Neural crest cell (in vitro differentiated cells): ENCODE measurements at regions not wholly inside any gene's neighbourhood (a gene's known extent, or its start where the extent isn't known, plus 50 kb on each side); places are given as distances from the start of the nearest gene placed in this dataset.

ENCODE experiments used
- DNase-seq: peaks from one replicate; pipeline ENCODE4 v3.0.0; 2021; ENCODE audit warnings: low read depth, mixed read lengths, low spot score
- H3K27ac Mint-ChIP-seq: one replicate; pipeline ENCODE4 v1.8.0; 2021; ENCODE audit warnings: mild to moderate bottlenecking, mixed read lengths; ENCODE audit not compliant: unreplicated experiment
- H3K27me3 Mint-ChIP-seq: 2 replicates; pipeline ENCODE4 v1.8.0; 2021; ENCODE audit warnings: low read depth, mild to moderate bottlenecking, mixed read lengths
- H3K36me3 Mint-ChIP-seq: 2 replicates; pipeline ENCODE4 v1.8.0; 2021; ENCODE audit warnings: low read depth, mild to moderate bottlenecking, mixed read lengths
- H3K4me1 Mint-ChIP-seq: 2 replicates; pipeline ENCODE4 v1.8.0; 2021; ENCODE audit warnings: mixed read lengths
- H3K4me3 Mint-ChIP-seq: one replicate; pipeline ENCODE4 v1.8.0; 2021; ENCODE audit warnings: mild to moderate bottlenecking, mixed read lengths
- H3K9me3 Mint-ChIP-seq: 2 replicates; pipeline ENCODE4 v1.8.0; 2021; ENCODE audit warnings: mixed read lengths
- TF ChIP-seq, protein P1 (sequence below): fragments of 200-600 bp; sonication (generic); conservative IDR thresholded peaks from 2 replicates; pipeline ENCODE4 v1.5.0; 2021; ENCODE audit warnings: antibody characterized with exemption, mild to moderate bottlenecking

DNA sequence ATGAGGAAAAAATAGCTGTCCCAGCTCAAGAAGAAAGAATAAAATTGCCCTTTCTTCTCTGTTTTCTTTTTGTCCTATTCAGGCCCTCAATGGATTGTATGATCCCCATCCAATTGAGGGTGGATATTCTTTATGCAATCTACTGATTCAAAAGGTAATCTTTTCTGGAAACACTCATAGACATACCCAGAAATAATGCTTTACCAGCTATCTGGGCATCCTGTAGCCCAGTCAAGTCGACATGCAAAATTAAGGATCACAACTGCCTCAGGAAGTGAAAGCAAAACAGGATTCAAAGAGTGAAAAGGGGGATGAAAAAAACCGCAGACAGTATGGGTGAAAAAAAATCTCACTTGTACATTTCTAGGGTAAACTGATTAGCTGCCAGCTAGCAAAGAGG is 410.1 kb downstream of the TBC1D32 start:
- DNase-seq: no peak
- Mint-ChIP-seq H3K36me3 (no peaks in the 10 kb centered on the region), H3K27ac (no peak overlapping the region), H3K4me3 (no peak overlapping the region), H3K27me3 (no peaks in the 10 kb centered on the region), H3K4me1 (no peaks in the 10 kb centered on the region), H3K9me3 (peaks cover 8% of the 10 kb centered on the region)
- TF ChIP-seq, protein P1, sequence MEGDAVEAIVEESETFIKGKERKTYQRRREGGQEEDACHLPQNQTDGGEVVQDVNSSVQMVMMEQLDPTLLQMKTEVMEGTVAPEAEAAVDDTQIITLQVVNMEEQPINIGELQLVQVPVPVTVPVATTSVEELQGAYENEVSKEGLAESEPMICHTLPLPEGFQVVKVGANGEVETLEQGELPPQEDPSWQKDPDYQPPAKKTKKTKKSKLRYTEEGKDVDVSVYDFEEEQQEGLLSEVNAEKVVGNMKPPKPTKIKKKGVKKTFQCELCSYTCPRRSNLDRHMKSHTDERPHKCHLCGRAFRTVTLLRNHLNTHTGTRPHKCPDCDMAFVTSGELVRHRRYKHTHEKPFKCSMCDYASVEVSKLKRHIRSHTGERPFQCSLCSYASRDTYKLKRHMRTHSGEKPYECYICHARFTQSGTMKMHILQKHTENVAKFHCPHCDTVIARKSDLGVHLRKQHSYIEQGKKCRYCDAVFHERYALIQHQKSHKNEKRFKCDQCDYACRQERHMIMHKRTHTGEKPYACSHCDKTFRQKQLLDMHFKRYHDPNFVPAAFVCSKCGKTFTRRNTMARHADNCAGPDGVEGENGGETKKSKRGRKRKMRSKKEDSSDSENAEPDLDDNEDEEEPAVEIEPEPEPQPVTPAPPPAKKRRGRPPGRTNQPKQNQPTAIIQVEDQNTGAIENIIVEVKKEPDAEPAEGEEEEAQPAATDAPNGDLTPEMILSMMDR: no peak

DNA sequence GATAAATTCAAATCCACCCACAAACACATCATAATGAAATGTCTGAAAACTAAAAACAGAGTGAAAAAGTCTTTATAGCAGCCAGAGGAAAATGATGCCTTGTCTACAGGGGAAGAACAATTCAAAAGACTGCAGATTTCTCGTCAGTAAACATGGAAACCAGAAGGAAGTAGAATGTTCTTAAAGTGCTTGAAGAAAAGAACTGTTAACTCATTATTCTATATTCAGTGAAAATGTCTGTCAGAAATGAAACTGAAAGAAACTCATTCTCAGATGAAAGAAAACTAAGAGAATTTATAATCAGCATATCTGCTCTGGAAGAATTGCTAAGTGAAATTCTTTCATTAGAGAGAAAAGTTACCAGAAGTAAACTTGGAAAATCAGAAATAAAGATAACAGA is 416.1 kb downstream of the TBC1D32 start:
- H3K4me3 Mint-ChIP-seq: no peak overlapping the region
- H3K4me1 Mint-ChIP-seq: no peaks in the 10 kb centered on the region
- H3K9me3 Mint-ChIP-seq: no peaks in the 10 kb centered on the region
- TF ChIP-seq, protein P1: no peak
- no peak overlapping the region for H3K27ac Mint-ChIP-seq
- H3K27me3 Mint-ChIP-seq: peaks cover 5% of the 10 kb centered on the region
- no peak for DNase-seq
- H3K36me3 Mint-ChIP-seq: no peaks in the 10 kb centered on the region

DNA sequence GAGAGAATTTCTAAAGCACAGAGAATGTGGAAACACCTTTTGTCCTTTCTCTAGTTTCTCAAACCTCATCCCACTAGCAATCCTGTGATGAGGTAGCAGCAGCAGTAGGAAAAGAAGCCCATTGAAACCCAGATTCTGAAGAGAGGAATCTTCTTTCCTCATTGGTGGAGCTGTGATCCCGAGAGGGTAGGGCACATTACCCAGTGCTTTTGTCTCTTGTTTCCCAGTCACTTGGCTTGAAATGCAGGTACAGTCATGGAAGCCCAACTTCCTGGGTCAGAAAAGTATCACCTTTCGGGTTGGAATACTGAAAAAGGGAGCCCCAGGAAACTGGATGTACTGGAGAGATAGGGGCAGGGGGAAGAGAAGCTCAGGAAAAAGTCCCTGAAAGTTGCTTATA is 417.4 kb downstream of the TBC1D32 start:
- H3K27me3 Mint-ChIP-seq: peaks cover 5% of the 10 kb centered on the region
- TF ChIP-seq, protein P1: no peak
- no peak overlapping the region for H3K27ac Mint-ChIP-seq
- no peak overlapping the region for H3K4me3 Mint-ChIP-seq
- H3K9me3 Mint-ChIP-seq: no peaks in the 10 kb centered on the region
- H3K4me1 Mint-ChIP-seq: no peaks in the 10 kb centered on the region
- no peak for DNase-seq
- H3K36me3 Mint-ChIP-seq: no peaks in the 10 kb centered on the region

DNA sequence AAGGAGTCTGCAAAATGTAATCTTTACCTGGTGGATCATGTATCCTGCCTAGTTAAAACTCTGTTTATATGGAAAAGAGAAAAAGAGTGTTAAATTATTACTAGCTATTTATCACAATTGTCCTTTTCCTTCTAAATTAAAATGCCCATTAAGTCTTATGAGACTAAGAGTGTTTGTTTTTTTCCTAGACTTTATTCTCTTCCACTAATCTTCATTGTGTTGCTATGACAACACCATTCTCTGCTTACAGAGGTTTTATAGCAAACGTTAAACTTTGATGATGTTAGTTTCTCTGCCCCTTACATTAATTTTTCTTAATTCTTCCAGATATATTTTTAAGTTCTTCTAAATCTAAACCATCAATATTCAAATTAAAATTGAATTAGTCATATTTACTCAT is 420.8 kb downstream of the TBC1D32 start:
- Mint-ChIP-seq H3K4me1 (no peaks in the 10 kb centered on the region), H3K27ac (no peak overlapping the region), H3K27me3 (peaks cover 16% of the 10 kb centered on the region), H3K9me3 (no peaks in the 10 kb centered on the region), H3K4me3 (no peak overlapping the region), H3K36me3 (no peaks in the 10 kb centered on the region)
- TF ChIP-seq, protein P1: no peak
- no peak for DNase-seq

DNA sequence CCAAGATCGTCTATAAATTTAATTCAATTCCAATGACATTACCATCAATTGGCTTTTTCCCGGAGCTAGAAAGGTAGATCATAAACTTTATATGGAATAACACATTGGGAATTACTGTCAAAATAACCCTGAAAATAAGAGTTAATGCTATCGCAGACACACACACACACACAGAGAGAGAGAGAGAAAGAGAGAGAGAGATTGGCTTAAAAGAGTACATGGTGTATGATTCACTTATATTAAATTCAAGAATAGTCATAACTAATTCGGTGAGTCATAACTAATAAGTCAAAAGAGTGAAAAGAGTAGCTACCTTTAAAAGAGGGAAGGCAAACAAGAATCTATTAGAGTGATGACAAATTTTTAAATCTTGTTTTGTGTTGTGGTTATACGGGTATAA is 425.5 kb downstream of the TBC1D32 start:
- H3K36me3 Mint-ChIP-seq: no peaks in the 10 kb centered on the region
- DNase-seq: no peak
- no peaks in the 10 kb centered on the region for H3K4me1 Mint-ChIP-seq
- TF ChIP-seq, protein P1: no peak
- no peaks in the 10 kb centered on the region for H3K9me3 Mint-ChIP-seq
- H3K27ac Mint-ChIP-seq: no peak overlapping the region
- peaks cover 12% of the 10 kb centered on the region for H3K27me3 Mint-ChIP-seq
- H3K4me3 Mint-ChIP-seq: no peak overlapping the region

DNA sequence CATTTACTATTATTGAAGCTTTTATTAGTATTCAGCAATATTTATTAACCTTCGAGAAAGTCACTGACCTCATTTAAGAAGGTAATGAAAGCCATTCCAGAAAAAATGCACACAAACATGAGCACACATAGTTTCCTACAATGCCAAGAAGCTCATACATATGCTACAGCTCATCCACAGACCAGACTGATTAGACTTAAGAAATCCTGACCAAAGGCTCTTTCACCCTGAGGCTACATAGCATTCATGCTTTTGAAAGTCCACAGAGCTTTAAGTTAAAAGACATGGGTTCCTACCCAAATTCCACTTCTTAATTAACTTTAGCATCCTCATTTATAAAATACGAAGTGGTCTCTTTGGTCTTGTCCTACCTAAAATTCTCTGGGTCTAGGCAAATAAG is 430.4 kb downstream of the TBC1D32 start:
- Mint-ChIP-seq H3K4me3 (no peak overlapping the region), H3K27ac (no peak overlapping the region), H3K27me3 (peaks cover 2% of the 10 kb centered on the region), H3K4me1 (no peaks in the 10 kb centered on the region), H3K9me3 (no peaks in the 10 kb centered on the region), H3K36me3 (no peaks in the 10 kb centered on the region)
- DNase-seq: no peak
- TF ChIP-seq, protein P1: no peak
